Sigmoid colon (tissue), 4 donors: ENCODE measurements at regions not wholly inside any gene's neighbourhood (a gene's known extent, or its start where the extent isn't known, plus 50 kb on each side); places are given as distances from the start of the nearest gene placed in this dataset.

Source experiments
- EP300 ChIP-seq, 4 donors: sonication (generic); formaldehyde crosslinking; IDR thresholded peaks; one replicate each; pipeline ENCODE4 v1.6.1; 2017; ENCODE audit warnings: antibody characterized with exemption in 4 of 4
- POLR2A ChIP-seq, 2 donors: fragments of 450-650 bp; IDR thresholded peaks; one replicate each; pipeline ENCODE4 v1.6.1; 2016; ENCODE audit warnings: antibody characterized with exemption in 2 of 2, mild to moderate bottlenecking in 2 of 2, moderate library complexity in 2 of 2
- TF ChIP-seq, protein P1 (sequence below), 4 experiments: fragments of 450-650 bp in 3 of 4; fragments of 200-600 bp in 1 of 4; IDR thresholded peaks; one replicate each; pipeline ENCODE4 v1.5.1; 2016 to 2019; ENCODE audit warnings: antibody characterized with exemption in 4 of 4, mild to moderate bottlenecking in 3 of 4, moderate library complexity in 2 of 4

DNA sequence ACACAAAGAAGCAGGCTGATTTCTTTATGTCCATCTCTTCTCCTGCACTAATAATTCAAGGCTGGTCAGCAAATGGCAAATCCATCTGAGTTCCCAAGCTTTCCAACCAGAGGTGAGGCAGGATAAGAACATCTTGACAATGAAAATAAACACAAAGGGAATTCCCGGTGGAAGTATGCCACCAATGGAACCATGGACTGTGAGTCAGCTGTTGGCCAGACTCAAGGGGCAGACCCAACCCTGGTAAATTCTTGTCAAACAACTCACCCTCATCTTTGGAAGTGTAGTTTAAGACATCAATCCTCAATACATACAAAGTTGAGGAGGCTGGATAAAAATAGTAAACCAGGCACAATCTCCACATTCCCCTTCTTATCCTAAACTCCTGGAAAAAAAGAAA lies 74.3 kb upstream of the CES5A start:
- TF ChIP-seq EP300 (IDR thresholded peaks at IDR 0.05) (peak in 1 of 4 donors; percentile 10), POLR2A (IDR thresholded peaks at IDR 0.05) (no peak)
- TF ChIP-seq, protein P1, sequence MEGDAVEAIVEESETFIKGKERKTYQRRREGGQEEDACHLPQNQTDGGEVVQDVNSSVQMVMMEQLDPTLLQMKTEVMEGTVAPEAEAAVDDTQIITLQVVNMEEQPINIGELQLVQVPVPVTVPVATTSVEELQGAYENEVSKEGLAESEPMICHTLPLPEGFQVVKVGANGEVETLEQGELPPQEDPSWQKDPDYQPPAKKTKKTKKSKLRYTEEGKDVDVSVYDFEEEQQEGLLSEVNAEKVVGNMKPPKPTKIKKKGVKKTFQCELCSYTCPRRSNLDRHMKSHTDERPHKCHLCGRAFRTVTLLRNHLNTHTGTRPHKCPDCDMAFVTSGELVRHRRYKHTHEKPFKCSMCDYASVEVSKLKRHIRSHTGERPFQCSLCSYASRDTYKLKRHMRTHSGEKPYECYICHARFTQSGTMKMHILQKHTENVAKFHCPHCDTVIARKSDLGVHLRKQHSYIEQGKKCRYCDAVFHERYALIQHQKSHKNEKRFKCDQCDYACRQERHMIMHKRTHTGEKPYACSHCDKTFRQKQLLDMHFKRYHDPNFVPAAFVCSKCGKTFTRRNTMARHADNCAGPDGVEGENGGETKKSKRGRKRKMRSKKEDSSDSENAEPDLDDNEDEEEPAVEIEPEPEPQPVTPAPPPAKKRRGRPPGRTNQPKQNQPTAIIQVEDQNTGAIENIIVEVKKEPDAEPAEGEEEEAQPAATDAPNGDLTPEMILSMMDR (IDR thresholded peaks at IDR 0.05) = no peak
